HG03442 (cell line): ENCODE measurements at regions not wholly inside any gene's neighbourhood (a gene's known extent, or its start where the extent isn't known, plus 50 kb on each side); places are given as distances from the start of the nearest gene placed in this dataset.

ENCODE experiments used
- ATAC-seq: cut with Tn5 transposase; IDR thresholded peaks from one replicate; pipeline ENCODE4 v1.9.1; 2021; ENCODE audit warnings: mild to moderate bottlenecking, moderate library complexity; ENCODE audit not compliant: unreplicated experiment

DNA sequence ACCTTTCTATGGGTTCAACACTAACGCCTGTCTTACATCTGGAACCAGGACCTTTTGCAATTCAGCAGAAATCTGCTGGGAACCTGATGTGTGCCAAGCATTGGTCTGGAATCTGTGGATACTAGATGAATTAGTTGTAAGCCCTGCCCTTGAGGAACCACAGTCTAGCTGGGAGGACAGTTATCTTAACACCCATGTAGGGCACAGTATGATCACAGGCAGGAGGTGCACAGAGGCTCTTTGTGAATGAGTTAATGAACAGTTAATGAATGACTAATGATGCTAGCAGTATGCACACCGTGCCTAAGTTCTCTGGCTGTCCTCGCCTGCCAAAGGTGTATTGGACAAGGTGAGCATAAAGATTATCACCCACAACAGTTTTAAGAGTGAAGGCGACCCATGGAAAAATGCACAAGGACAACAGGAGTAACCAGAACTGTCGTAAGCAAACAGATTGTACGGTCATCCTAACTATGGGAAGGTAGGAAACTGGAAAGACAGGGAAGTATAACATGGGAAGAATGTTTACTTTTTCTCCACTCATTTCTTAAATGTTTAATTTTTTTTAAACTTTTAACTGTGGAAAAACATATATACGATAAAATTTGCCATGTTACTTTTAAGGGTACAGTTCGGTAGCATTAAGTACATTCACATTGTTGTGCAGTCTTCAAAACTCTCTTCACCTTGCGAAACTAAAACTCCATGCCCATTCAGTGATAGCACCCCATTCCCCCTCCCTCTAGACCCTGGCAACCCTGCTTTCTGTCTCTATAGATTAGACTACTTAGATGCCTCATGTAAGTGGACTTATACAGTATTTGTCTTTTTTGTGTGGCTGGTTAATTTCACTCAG is 139.9 kb downstream of the CXCL12 start:
- ATAC-seq: no peak

DNA sequence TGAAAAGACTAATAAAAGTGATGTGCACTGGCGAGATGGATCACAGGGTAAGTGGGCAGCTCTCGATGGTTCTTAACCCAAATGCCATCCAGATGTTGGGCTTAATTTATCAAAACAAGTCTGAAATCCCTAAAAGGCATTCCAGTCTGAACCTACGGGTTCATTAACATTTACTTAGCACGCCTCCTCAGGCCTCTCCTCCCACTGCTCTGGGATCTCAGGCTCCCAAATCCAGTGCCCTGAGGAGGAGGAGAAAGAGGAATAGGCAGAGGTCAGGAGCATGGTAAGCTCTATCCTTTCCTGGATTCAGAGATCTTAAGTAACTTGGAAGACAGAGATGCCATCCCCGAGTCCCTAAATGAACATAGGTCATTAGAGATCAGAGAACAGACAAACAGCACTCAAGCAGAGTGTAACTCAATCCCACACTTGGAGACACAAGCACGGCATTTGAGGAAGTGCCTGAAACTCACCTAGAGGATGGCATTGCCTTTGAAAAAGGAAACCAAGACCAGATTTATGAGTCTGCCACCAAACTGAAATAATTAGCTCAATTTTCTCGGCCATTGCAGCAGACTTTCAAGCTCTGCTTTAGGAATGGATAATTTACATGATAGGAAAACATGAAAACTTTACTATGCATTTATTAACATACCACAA is 140.9 kb downstream of the CXCL12 start:
- ATAC-seq: no peak

DNA sequence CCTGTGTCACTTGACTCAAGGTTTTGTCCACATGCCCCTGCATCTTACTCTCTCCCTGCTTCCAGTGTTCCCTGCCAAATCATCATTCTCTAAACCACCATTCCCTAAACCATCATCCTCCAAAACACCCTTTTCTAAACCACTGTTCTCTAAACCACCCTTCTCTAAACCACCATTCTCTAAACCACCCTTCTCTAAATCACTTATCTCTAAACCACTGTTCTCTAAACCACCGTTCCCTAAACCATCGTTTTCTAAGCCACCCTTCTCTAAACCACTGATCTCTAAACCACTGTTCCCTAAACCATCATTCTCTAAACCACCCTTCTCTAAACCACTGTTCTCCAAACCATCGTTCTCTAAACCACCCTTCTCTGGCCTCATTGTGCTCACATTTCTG is 142.1 kb downstream of the CXCL12 start:
- no peak for ATAC-seq

DNA sequence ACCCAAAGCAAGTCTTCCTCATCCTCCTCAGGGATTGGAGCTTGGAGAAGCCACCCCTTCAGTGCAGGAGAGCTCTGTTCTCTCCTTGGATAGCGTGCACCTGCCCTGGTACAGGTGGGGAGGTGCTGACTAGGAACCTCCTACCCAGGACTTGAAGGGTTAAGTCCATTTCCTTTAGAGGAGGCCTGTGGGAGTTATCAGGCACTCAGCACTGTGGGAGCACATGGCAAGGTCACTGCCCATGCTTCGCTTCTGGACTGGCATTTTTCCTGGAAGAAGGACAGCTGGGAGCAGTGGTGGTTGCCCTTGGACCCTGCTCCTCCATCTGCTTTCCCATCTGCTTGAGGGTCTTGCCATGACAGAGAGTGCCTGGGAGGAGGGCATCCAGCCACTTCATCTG is 142.8 kb downstream of the CXCL12 start:
- ATAC-seq: no peak

DNA sequence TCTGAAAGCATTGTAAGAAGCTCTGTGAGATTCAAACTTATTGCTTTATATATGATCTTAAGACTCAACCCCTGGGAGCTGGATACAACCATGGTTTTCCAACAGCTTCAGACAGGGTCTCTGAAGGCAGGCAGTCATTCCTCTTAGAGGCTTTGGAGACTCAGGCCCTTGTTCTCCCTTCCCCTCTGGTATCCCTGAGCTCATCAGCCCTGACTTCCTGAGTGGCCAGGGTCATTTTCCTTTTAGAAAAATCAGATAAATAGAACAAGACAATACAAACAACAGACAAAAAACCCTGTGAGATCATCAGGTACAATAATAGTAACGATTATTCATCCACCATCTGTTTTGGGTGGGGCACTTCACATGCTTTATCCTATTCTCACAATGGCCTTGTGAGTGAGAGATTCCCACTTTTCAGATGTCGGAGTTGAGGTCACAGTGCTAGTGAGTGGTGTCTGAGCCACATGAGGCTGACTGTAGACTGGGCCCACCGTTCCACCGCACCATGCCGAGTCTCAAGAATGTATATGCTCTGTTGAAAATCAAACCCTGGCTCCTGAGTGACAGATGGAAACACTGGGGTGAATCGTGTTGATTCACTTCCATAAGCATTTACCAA is 144.2 kb downstream of the CXCL12 start:
- no peak for ATAC-seq

DNA sequence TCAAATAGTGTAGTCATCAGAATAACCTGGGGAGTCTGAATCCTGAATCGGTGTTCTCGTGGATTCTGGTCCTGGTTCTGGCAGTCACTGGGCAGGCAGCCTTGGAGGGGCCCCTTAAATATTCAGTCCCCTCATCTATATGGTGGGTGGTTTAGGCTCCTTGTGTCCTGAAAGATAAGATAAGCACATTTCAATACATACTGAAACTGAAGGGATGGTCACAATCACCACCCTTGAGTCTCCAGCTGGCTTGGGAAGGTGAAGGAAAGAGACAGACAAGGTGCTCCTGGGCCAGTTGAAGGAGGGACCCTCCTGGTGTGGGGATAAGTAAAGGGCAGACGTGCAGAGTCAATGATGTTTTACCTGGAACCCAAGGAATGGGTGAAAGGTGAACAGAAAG is 146.7 kb downstream of the CXCL12 start:
- ATAC-seq: no peak

DNA sequence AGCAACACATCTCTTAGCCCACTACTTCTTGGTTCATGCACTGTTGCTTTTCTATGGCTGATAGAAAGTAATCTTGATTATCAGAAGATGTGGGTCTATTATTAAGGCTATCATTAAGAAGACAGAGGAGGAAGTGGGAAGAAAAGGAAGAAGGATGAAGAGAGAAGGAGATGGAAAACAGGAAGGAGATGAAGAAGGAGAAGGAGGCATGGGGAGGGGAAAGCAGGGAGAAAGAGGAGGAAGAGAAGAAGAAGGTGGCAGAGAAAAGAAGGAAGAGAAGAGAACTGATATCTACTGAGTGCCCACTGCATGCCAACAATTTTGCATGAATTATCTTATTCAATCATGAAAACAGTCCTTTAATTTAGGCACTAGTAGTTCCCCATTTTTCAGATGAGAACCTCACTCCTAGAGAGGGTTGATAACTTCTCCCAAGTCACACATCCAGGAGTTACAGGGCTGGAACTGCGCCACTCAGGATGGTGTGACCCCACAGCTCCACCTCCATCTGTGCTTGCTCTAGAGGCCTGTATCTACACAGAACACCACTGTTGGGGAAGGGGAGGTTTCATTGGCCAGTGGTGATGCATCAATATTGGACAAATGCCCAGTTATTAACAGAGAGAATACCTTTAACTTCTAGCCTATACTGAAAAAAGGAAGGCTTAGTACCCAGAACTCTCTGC is 147.4 kb downstream of the CXCL12 start:
- ATAC-seq: no peak

DNA sequence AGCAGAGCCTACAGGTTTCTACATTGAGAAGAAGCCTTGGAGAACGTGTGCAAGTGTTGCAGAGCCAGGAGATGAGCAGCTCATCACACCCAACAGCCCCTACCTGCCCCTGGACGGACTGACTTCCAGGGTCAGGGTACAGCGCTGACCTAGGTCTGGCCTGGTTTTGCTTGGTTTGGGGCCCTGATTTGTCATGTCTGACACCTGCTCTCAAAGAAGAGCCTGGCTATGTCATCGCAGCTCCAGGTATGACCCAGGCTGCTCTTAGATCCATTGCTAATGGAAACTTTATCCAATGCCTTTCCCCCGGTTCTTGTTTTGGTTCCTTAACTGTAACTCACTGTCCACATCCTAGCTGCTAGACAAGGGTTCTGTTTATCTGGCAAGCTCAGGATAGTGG is 149.5 kb downstream of the CXCL12 start:
- ATAC-seq: no peak

DNA sequence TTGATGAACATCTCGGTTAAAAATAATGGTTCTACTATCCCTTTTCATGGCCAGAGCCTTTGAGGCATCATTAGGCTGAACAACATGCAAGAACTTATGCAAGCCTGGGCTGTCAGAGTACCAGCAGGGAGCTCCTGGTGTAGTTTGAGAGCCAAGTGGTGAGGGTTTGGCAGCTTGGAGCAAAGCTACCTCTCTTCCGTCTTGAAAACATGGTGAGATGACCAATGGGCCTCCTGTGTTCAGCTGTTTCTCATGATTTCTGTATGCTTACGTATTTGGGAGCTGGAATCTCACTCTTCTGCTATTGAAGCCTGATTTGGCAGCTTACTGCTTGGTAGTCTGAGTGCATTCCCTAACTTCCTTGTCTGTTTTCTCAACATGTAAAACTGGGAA is 150.4 kb downstream of the CXCL12 start:
- no peak for ATAC-seq

DNA sequence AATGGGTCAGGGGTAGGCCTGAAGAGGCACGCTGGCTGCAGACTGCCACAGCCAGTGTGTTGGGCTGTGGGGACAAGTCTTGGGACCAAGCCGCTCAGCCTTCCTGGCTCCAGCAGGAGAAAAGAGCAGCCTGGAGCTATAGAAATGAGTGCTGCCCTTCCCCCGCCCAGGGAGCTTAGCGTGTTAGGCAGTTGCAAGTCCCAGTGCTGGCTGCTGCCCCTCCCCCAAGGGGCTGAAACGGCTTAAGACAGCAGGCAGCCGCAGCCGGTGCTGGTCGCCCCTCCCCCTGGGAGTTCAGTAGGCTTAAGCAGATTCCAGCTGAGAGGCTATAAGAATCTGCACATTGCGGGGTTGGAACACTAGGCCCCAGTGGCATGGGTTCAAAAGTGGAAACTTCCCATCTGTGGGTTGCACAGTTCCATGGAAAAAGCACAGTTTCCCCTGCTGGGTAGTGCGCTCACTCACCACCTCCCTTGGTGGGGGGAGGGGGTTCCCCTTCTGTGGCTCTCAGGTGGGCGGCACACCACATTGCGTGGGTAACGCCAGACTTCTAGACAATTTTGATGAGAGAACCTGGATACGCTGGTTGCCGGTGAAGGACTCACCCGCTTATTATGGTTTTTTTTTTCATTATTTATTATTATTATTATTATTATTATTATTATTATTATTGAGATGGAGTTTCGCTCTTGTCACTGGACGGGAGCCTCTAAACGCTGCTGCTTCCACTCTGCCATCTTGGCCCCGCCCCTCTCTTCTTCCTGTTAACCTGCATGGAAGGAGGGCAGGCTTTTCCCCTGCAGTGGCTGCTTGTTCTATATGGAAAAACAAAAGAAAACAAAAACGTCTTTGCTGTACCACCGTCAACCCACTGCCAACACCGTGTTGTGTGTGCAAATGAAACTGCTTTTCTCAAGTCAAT is 151.1 kb downstream of the CXCL12 start:
- no peak for ATAC-seq

DNA sequence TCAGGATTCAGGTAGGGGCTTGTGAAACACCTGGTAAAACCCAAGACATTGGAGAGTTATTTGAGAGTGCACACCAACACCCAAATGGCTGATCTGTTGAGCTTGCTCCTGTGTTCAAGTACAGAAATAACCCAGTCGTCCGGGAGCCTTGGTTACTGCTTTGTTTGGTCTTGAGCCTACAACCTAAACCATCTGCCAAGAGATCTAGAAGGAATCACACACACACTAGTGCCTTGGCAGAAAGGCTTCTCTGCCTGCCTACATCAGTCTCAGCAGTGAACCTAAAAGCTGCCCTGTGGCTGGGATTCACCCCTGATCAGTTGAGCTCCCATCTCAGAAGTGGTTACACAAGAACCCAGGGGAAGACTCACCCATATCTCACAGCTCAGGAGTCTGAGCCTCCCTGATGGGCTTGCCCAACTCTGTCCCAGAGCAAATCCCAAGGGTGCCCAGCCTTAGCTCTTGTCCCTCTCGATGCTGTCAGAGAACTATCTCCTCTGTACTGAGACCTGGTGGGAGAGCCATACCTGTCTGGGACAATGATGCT is 167.6 kb downstream of the CXCL12 start:
- ATAC-seq: no peak

DNA sequence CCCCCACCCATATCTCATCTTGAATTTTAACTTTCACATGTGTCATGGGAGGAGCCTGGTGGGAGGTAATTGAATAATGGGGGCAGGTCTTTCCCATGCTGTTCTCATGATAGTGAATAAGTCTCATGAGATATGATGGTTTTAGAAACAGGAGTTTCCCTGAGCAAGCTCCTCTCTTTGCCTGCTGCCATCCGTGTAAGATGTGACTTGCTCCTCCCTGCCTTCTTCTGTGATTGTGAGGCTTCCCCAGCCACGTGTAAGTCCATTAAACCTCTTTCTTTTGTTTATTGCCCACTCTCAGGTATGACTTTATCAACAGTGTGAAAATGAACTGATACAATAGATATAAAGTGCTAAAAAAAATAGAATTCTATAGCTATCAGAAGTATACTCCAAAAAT is 168.8 kb downstream of the CXCL12 start:
- ATAC-seq: no peak

DNA sequence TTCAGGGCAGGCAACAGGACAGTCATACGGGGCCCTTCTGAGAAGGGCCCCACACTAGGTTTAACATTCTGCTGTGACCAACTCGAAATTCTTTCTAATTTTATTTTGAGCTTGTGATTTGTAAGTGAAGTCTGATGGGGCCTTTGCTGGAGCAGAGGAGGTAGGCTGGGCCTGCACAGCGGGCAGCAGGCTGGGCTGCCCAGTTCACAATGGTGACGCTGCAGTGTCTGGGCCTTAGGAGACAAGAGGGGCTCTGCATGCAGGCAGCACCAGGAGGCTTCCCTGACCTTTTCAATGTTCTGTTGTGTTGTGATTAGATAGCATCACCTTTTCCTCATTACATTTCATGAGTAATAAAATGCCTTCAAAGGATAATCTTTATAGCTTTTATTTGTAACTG is 175.1 kb downstream of the CXCL12 start:
- no peak for ATAC-seq

DNA sequence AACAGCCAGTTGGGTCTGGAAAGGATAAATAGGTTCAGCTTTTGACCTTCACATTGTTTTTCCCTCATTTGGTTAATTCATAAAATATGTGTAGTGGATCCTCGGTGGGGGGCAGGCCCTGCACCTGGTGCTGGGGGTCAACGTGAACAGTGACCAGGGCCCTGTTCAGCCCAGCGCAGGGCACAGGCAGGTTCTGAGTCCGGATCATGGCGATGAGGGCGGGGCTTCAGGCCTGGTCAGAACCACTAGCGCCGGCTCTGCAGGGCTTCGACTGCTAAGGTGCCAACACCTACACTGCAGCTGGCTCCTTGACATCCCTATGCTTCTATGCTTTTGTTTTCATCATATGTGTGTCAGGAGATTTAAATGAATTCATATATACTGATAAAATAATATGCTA is 177.7 kb downstream of the CXCL12 start:
- ATAC-seq: no peak

DNA sequence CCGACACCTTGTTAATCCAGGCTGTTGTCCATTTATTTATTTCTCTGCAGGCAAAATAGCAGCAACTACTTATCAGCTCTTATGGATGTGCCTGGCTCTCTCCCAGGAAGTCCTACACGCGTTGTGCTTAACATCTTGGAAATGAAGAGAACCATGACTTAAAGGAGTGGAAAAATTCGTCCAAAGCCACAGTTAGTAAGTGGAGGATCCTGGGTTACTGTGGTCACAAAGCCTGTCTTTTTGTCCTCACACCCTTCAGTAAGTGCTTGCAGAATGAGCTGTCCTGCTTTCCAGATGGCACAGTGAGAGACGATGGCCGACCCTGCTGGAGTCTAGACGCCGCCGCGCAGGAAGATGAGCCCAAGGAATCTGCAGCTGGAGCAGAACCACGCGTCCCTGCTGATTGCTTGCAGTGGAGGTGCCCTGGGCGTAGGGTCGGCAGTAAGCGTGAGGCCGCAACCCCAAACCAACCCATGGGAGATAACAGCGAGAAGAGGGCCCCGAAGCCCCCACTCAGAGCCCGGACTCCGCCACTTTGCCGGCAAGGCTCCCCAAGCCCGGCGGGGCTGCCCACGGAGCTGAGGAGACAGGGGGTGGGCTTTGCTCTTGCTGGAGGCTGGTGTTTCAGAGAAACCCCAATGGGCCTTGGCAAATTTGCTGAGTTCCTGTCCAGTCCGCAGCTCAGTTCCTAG is 178.6 kb downstream of the CXCL12 start:
- no peak for ATAC-seq

DNA sequence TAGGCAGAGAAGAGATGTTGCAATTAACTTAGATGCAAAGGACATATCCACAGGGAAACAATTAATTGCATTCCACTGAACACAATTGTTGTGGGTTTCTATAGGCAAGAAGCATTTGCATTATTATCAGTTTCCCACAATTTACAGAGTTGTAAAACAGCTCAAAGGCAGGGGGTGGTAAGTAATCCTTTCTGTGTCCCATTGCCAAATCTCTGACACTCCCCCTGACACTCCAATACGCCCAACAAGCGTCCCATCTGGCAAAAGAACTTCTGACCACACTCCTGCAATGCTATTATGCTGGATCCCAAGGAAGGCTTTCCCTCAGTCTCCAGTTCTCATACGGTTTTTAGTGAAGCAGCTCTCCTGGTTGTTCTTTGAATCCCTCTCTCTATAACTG is 179.8 kb downstream of the CXCL12 start:
- ATAC-seq: no peak

DNA sequence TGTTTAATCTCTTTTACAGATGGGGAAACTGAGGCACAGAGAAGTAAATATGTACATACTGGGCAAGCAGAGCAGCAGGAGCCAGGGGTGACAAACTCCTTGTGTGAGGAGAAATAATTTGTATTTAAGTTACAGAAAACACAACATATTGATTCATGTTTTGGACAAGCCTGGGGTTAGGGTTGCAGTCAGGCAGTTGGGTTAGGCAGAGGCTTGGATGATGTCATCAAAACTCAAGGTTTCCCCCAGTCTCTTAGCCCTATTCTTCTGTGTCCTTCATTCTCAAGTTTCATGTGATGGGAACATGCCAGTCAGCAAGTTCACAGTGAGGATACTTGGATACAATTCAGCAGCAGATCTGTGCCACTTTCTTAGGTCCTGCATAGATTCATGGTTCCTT is 181.4 kb downstream of the CXCL12 start:
- ATAC-seq: no peak

DNA sequence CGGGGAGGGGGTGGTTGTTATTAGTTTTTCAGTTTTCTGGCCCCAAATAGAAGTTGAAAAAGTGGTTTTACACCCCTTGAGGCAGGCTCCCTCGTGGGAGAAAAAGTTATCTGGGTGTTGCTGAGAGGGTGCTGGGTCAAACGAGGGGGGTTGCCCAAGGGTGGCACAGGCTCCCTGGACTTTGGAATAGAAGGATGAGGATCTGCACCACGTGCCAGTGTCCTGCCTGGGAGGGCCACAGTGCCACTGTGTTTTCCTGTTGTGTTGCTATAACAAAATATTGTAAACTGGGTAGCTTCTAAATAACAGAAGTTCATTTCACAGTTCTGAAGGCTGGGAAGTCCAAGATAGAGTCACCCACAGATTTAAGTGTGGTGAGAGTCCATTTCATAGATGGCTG is 181.9 kb downstream of the CXCL12 start:
- ATAC-seq: no peak

DNA sequence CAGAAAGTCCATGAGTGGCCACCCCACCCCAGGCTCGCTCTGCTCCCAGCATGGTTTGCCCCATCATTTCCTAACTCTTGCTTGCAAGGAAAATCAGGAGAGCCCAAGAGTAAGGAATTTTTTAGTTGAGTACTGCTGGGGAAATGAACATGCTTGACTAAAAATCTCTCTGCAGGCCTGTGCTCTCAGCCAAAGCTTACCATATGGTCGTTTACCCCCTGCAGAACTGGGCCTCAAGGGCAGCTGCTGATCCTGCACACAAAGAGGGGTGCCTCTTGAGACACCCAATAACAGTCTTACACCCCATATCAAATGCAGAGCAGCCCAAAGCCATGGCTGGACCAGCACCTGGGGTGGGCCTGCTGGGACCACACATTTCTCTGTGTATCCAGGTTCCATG is 183.2 kb downstream of the CXCL12 start:
- ATAC-seq: no peak

DNA sequence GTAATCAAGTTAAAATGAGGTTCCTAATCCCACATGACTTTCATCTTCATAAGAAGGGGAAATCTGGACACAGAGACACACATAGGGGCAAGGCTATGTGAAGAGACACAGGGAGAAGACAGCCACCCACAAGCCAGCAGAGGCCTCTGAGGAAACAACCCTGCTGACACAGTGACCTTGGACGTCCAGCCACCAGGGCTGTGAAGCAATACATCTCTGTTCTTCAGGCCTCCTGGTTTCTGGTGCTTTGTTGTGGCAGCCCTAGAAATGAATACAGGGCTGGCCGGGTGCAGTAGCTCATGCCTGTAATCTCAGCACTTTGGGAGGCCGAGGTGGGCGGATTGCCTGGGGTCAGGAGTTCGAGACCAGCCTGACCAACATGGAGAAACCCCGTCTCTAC is 183.9 kb downstream of the CXCL12 start:
- ATAC-seq: no peak
